ENCODE measurements at regions not wholly inside any gene's neighbourhood (a gene's known extent, or its start where the extent isn't known, plus 50 kb on each side); places are given as distances from the start of the nearest gene placed in this dataset.

DNA sequence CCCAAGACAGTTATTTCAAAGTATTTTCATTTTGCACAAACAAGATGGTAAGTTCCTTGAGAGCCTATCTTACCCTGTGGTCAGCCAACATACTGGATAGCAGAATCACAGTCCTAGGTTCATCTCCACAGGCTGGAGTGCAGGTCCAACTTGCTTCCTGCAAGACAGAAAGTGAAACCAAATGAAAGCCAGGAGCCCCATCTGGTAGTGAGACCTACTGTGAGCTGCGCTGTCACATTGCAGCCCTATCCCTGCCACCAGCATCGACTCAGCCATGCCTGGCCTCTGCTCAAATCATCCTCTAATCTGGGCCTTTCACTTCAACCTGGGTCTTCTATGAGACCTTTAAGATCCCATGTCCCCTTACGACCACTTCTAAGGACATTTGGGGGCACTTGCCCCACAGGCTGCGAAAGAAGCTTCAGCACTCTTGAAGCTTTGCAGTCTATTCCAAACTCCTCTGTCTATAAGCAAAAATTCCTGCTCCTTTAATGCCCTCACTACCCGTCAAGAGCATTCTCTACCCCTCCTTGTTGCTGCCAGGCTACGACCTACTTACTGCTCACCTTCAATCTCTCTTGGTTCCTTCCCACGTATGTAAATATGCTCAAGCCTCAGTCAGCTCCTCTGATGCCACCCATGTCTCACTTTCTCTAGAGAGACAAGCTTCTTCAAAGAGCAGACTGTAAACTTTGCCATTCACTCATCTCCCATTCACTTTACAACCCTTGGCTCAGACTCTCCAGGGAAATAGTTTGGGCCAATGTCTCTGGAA is 55.9 kb upstream of the TSPAN11 start:
- no CpG with 5 or more reads among the region's 7 CpGs for WGBS (ENCODE audit: extremely low coverage, insufficient read length, low lambda C conversion rate)
- H4K8ac ChIP-seq (replicated peaks; ENCODE audit: insufficient read length, low read depth, low read length) = no peak overlapping the region
- no peaks in the 10 kb centered on the region for H4K20me1 ChIP-seq (ENCODE audit: control insufficient read depth, insufficient read depth, insufficient read length)
- H3K4me2 ChIP-seq (ENCODE audit: insufficient read depth, insufficient read length, low read length) = no peak overlapping the region
- H3K79me2 ChIP-seq (ENCODE audit: insufficient read depth, low read length) = no peaks in the 10 kb centered on the region
- no peak overlapping the region for H2AK5ac ChIP-seq (ENCODE audit: insufficient read length, low read length)
- no peak overlapping the region for H3K27ac ChIP-seq (ENCODE audit: insufficient read length, low read depth, low read length)
- H3K18ac ChIP-seq (ENCODE audit: insufficient read length, low read depth, low read length) = no peak overlapping the region
- H3K56ac ChIP-seq (ENCODE audit: insufficient read length, low read depth, low read length) = no peak overlapping the region
- no peak overlapping the region for H3T11ph ChIP-seq (ENCODE audit: low read length)
- Mint-ChIP-seq H3K27ac (no peak overlapping the region), H3K4me3 (no peak overlapping the region; a peak in 1 of 5 replicates), H3K36me3 (ENCODE audit: insufficient read depth in 1 of 3, low read depth in 3 of 3) (peaks cover 0 to 7% (median 2%) of the 10 kb centered on the region in 3 experiments; a peak in 4 of 7 replicates), H3K9me3 (peaks cover 19% of the 10 kb centered on the region in 2 experiments), H3K4me1 (peaks cover 0 to 7% of the 10 kb centered on the region in 2 experiments; a peak in 1 of 4 replicates), H3K27me3 (ENCODE audit: low read depth) (peaks cover 9% of the 10 kb centered on the region)
- no peak overlapping the region for H4K5ac ChIP-seq (ENCODE audit: insufficient read length, low read depth, low read length)
- no peaks in the 10 kb centered on the region for H3K23me2 ChIP-seq (ENCODE audit: insufficient read length, low read depth, low read length, poor library complexity, severe bottlenecking)
- H3K9ac ChIP-seq (ENCODE audit: extremely low read depth, insufficient read length, low read length) = no peak overlapping the region
- H3K4me1 ChIP-seq (ENCODE audit: insufficient read depth, low read length) = no peaks in the 10 kb centered on the region
- H2AFZ ChIP-seq (ENCODE audit: low read length) = no peak overlapping the region
- no peak overlapping the region for H3K23ac ChIP-seq (ENCODE audit: insufficient read length, low read depth, low read length)
- TF ChIP-seq, protein P1, sequence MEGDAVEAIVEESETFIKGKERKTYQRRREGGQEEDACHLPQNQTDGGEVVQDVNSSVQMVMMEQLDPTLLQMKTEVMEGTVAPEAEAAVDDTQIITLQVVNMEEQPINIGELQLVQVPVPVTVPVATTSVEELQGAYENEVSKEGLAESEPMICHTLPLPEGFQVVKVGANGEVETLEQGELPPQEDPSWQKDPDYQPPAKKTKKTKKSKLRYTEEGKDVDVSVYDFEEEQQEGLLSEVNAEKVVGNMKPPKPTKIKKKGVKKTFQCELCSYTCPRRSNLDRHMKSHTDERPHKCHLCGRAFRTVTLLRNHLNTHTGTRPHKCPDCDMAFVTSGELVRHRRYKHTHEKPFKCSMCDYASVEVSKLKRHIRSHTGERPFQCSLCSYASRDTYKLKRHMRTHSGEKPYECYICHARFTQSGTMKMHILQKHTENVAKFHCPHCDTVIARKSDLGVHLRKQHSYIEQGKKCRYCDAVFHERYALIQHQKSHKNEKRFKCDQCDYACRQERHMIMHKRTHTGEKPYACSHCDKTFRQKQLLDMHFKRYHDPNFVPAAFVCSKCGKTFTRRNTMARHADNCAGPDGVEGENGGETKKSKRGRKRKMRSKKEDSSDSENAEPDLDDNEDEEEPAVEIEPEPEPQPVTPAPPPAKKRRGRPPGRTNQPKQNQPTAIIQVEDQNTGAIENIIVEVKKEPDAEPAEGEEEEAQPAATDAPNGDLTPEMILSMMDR (conservative IDR thresholded peaks at IDR 0.05) = no peak
- H2BK15ac ChIP-seq (ENCODE audit: low read depth, low read length) = no peak overlapping the region
- H2BK5ac ChIP-seq (ENCODE audit: insufficient read length, low read length) = no peak overlapping the region
- H3K14ac ChIP-seq (ENCODE audit: insufficient read depth, low read length) = no peak overlapping the region
- H3K4ac ChIP-seq (ENCODE audit: low read depth, low read length) = no peak overlapping the region
- H3K79me1 ChIP-seq (ENCODE audit: insufficient read depth, low read depth, low read length, poor library complexity, severe bottlenecking) = no peaks in the 10 kb centered on the region
- H2BK12ac ChIP-seq (ENCODE audit: insufficient read length, low read depth, low read length) = no peak overlapping the region
- H2BK120ac ChIP-seq (ENCODE audit: low read depth, low read length, poor library complexity, severe bottlenecking) = no peak overlapping the region
- no peak overlapping the region for H2BK20ac ChIP-seq (ENCODE audit: low read depth, low read length, poor library complexity, severe bottlenecking)
- H4K91ac ChIP-seq (ENCODE audit: insufficient read length, low read depth, low read length) = no peak overlapping the region
- H3K9me3 ChIP-seq (ENCODE audit: control insufficient read depth, low read depth, low read length) = no peaks in the 10 kb centered on the region
- DNase-seq = peak; percentile 17
- no peaks in the 10 kb centered on the region for H3K27me3 ChIP-seq (ENCODE audit: insufficient read depth, low read length)
